HG02588 (cell line): ENCODE measurements at regions not wholly inside any gene's neighbourhood (a gene's known extent, or its start where the extent isn't known, plus 50 kb on each side); places are given as distances from the start of the nearest gene placed in this dataset.
"Not testable (repeated sequence)": the region's sequence is repeated elsewhere in the genome, so short reads cannot be mapped to it uniquely, and the experiment has no call there.

ENCODE experiments used
- ATAC-seq: cut with Tn5 transposase; IDR thresholded peaks from one replicate; pipeline ENCODE4 v1.9.1; 2021; ENCODE audit warnings: mild to moderate bottlenecking, moderate library complexity; ENCODE audit not compliant: unreplicated experiment

DNA sequence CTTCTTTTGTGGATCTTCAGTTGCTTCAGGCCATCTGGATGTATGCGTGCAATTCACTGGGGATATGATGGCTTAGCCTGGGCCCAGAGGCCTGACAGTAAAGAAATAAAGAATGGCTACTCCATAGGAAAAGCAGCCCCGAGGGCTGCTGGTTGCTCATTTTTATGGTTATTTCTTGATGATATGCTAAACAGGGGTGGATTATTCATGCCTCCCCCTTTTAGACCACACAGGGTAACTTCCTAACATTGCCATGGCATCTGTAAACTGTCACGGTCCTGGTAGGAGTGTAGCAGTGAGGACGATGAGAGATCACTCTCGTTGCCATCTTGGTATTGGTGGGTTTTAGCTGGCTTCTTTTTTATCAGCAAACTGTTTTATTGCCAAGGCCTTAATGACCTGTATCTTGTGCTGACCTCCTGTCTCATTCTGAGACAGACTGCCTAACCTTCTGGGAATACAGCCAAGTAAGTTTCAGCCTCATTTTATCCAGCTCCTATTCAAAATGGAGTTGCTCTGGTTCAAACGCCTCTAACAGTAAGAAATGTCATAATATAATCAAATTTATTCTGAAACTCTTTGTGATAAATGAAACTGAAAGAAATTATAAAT lies 60.5 kb downstream of the DSEL start:
- ATAC-seq, result no peak

DNA sequence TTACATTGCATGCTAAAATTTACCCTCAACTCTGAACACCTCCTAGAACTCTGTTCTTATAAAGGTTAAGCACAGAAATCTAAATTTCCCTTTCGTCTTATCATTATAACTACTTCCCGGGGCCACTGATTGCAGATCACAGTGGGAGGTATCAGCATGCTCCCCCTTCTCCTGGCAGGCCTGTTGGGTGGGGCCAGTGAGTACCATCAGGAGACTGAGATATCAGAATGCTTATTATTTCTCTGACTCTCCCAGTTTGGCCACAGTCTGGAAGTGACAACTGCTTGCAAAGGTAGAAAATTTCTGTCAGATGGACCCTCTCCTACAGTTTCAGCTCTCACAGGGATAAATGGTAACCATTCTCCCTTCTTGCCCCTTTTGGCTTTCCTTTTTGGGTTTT lies 62.6 kb downstream of the DSEL start:
- ATAC-seq, result no peak

DNA sequence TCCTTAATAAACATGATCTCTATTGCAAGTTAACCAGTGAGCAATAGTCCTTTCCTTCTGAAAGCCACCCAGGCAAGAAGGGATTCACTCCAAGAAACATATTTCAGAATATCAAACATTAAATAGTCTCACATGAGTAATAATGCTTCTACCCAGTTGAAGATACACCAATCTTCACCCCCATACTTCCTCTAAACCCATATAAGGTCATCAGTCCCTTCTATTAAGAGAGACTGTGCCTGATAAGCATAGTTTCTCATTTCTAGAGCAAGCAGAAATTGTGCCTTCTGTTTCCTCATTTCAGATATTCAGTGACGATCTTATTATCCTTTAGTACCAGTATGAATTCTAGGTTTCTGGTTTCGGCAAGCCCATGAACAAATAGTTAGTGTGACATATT lies 64.6 kb downstream of the DSEL start:
- no peak for ATAC-seq

DNA sequence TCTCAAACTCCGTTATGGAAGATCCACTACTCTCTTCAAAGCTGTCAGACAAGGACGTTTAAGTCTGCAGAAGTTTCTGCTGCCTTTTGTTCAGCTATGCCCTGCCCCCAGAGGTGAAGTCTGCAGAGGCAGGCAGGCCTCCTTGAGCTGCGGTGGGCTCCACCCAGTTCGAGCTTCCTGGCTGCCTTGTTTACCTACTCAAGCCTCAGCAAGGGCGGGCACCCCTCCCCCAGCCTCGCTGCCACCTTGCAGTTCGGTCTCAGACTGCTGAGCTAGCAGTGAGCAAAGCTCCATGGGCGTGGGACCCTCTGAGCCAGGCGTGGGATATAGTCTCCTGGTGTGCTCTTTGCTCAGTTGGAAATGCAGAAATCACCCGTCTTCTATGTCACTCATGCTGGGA lies 65.4 kb downstream of the DSEL start:
- not testable (repeated sequence) for ATAC-seq

DNA sequence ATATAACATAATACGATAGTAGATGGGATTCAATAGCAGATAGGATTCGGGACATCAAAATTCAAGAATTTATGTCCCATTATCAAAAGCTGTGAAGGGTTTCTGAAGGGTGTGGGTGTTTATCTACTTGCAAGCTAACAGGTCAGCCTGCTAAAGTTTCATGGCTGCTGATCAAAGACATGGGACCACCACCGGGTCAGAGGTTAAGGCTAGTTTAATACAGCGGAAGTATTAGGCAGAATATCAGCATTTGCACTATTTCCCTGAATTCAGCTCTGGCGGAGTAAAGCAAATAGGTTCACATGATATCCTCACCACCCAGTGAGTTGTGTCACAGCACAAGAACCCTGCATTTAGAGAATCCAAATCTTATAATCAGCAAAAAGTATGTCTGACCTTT lies 82.5 kb downstream of the DSEL start:
- no peak for ATAC-seq

DNA sequence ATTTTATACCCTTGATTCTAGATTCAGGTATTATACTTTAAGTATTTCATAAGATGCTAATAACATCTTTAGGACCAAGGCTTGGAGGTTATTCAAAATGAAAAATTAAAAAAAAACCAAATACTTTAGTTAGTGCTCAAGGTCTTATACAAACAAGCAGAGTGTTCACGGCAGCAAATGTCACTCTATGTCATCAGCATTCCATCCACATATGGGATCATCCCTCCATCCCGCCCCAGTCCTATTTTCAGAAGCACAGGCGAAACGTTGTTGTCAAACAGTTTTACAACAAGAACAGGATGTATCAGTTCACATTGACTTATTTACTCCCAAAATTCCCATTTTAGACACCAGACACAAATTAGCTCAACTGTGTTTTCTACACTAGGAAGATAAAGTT lies 83.7 kb downstream of the DSEL start:
- no peak for ATAC-seq

DNA sequence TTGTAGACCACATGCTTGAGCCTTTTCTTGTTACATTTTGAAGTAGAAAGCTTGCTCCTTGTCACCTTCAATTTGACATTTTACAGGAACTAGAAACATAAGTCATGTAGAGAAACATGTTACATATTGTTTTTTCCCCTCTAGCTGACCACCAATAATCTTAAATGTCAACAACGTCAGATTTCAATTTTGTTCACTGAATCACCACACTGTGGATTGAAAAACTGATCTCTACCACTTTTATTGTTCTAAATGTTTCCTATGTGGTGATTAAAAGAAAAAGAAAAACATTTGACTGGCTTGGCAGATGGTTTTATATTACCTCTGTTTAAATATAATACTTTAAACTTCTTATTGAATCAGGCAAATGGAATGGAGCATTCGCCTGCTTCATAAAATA lies 87.7 kb downstream of the DSEL start:
- no peak for ATAC-seq

DNA sequence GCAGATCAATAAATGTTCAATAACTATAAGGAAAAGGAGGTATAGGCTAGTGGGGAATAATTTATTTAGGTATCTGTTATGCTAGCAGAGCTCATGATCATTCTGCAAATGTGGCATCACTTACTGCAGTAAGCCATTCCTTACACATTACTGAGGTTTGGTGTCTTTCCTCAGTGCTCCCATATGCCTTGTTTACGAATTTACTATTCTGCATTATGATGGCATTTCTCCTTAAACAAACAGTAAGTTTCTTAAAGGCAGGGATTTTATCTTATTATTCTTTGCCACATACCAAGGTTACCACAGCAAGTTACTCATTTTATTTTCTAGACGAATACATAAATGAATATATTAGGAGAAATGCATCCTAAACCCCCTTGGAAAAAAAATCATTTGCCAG lies 88.4 kb downstream of the DSEL start:
- no peak for ATAC-seq

DNA sequence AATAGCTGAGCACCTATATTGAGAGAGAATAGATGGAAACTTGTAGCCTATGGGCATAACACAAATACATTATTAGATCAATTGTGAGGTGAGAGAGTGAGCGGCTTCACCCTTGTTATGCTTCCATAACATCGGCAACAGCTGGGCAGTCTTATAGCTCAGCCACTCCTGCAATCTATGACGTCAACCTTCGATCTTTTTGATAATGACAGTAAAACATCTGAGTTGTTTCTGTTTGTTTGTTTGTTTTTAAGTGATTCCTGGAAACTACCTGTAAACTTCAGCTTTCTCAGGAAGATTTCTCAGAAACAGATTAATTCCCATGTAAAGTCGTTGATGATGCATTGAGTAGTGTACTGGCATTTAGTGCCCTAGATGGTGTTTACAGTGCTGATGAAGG lies 90.0 kb downstream of the DSEL start:
- no peak for ATAC-seq

DNA sequence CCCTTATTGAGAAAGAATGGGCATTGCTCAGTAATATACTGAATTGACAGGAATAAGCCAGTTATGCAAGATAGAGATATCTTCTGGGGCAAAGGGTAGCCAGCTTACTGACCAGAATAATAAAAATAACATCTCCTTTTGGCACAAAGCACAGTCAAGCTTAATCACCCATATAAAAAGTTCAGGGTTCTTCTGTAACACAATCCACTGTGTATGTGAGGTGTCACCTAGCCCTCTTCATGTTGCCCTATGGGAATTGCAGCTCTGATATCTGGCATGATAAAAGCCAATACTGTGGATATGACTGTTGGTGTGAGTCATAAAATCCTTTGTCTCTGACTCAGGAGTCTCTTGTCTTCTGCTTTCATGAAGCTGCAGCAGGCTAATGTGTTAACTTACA lies 90.8 kb downstream of the DSEL start:
- ATAC-seq, result no peak

DNA sequence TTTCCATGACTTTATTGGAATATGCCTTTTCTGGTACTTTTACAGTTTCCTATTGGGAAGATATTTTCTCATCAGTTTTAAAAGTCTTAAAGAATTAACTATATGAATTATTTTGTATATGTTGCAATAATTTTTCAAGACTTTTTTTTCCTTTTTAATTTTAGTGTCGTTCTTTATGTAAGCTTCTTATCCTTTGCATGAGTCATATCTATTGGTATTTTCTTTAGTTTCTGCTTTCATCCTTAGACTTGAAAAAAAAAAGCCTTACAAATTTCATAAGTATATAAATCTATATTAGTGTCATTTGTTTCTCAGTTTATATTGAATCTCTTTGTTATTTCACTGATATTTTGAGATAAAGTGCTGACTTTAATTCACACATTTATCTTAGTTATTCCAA lies 94.9 kb downstream of the DSEL start:
- no peak for ATAC-seq

DNA sequence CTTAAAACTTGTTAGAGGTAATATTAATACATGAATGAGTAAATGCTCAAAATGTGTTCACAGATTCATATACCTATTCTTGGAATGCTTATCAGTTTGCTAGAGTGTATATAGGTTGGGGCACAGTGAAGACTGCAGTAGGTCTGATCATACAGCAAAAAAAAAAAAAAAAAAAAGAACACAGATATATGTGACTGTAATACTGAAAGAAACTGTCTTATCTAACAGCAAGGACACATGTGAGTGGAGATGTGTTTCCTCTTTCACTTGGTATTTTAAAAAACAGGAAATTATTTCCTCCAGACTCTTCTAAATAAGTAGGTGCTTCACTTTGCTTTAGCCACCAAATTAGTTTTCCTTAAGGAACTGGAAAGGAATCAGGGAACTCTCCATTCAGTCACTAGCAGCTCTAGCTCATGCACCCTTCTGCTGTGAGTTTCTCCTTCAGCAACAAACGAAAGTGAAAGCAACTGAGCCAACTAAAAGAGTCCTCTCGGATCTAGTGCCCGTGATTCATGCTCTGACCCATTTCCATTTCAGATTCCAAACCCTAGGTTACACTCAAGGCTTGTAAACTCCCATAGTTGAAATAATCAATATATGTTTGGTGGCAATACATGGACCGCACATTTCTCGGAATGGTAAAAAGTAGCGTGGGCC lies 98.5 kb downstream of the DSEL start:
- peak; percentile 88 for ATAC-seq

DNA sequence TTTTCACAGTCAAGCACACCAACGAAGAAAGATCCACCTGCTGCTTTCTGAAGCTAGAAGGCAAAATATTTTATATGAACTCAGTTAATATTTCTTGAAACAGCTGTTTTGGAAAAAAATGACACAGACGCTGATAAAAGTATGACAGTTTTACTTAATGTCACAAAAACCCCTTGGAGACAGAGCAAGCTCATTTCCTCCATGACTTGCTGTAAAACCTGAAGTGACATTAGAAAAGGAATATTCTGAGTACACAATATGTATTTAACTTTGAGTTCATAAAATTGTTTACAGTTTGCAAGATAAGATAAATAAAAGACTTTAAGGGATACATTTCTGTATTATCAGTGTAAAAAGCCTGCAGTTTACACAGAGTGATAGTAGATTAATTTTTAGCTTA lies 105.4 kb downstream of the DSEL start:
- ATAC-seq, result no peak

DNA sequence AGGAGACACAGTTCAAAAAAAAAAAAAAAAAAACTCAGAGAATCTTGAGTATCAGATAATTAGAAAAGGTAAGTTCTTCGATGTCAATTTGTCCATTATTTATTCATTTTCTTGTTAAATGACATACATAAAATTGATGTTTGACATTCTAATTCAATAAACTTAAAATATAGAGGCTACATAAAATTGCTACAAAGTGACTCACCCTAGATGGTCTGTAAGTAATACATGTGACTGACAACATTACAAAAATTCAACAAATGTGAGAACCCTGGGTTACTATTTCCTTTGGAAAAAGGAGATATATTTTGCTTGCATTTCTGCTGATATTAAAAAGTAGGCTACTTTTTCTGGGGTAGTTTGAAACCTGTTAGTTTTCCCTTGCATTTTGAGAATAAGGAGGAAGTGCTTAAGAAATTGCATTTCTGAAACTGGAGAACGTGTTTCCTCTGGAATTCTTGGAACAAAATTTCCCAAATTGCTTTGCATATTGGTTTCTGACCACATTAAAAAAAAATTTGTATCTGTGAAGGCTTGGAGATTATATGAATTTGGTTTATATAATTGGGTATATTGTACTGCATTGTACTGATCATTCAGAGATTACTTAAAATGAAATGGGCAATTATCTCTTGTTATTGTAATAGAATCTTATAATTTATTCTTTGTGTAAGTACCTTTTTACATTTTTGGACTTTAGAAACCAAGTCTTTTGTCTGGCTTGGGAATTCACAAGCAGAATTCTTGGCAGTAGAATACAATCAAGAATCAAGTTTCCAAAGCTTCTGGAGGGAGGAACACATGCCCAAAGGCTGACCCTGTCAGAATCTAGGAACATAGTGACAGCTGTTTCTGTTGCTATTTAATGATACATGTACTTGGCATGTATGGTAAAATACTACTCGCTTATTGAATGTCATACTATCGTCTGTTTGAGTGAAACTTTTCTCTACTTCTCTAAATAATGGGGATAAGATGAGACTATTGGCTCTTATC lies 106.1 kb downstream of the DSEL start:
- ATAC-seq, result no peak

DNA sequence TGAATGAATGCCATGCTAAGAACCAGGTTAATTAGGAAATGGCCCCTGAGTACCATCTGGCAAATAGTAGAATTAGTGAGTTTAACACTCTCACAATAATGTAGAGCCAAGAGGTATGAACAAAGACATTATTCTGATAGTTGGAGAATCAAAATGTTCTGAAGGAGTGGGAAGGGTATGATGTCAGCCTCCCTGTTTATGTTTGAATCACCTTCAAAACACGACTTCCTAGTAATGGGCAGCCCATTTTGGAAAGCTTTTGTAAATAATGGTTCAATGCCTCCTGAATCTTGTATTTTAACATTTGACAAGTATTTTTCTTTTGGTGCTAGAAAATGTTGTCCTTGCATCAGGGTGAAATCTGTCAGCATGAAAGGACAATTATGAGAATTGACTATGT lies 108.3 kb downstream of the DSEL start:
- ATAC-seq, result no peak

DNA sequence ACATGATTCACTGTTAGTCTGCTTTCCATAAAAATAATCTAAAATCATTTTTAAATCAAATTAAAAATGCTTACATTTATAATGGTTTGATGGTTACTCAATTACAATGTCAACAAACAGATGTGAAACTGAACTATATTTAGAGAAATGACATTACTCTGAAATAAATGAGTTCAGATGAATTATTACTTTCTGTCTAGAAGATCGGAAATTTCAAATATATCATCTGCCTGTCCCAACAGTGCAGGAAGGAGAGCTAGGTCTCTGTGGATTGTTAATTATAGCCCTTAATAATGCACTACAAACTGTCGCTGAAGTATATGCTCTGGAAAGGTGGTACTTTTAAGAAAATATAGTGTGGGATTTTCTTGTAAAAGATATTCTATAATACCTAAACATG lies 109.8 kb downstream of the DSEL start:
- no peak for ATAC-seq

DNA sequence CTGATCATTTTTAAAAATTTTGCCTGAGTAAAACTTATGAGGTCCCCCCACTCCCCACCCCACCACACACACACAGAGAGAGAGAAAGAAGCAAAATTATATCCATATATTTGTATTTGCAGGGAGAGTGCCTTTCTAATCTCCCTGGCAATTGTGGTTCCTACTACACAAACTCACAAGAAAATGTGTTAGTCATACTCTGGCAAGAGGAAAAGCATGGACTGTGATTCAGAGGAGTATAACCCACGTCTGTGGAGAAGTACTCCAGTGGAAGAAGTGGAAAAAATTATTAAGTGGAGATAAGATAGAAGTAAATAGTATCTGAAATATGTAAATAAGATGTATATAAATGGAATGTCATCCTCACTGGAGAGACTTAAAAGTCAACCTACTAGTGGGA lies 114.0 kb downstream of the DSEL start:
- ATAC-seq, result no peak

DNA sequence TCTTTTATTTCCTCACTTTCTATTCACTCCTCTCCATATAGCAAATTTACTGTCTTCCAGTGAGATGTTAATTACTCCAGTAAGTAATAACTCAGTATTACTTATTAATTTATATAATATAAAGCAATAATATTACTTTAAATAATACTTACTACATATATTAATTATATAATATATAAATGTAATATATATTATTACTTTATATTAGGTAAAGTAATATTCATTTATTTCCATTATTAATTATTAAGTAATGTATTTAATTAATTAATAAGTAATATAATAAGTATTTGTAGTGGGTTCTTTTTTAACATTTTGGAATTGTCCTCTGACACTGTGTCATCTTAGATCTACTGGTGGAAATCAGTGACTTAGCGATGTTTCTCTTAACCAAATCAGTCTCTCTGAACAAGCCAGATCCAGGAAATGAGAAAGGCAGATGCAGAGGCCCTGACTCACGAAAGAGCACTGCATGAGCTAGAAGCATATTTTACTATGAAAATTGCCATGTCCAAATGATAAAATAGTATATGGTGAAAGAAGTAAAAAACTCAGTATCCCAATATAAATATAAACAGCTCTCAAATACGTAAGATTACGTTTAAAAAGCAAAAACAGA lies 115.9 kb downstream of the DSEL start:
- no peak for ATAC-seq

DNA sequence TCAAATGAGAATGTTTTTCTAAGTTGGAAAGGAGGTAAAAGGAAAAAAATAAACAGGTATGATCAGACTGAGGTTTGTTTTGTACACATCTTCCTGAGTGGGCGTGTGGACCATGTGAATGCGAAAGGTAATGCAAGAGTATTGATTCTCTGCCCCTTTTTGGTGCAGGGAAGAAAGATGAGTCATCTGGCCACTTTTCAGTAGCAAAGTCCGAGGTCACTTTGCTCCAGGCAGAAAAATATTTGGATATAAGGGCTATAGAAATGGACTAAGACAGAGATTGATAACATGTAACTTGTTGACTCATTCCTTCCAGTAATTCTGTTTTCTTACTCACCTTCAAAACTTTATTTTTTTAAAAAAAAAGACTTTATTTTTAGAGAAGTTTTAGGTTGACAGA lies 130.5 kb downstream of the DSEL start:
- ATAC-seq, result no peak

DNA sequence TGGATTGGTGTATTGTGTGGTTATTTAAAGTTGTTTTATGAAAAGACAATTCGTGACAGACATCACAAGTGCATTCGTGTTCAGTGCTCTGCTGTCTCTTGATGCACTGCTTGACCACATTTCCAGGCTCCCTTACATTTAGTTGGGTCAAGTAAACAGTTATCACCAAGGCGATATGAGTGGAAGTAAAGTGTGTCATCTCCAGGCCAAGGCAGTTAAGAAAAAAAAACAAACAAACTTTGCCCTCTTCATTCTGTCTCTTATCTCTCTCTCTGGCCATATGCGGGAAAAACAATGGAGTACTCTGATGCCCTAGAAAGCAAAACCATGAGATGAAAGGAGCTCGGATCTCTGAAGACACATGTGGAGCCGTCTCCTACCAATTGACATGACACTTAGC lies 131.1 kb downstream of the DSEL start:
- ATAC-seq, result no peak

DNA sequence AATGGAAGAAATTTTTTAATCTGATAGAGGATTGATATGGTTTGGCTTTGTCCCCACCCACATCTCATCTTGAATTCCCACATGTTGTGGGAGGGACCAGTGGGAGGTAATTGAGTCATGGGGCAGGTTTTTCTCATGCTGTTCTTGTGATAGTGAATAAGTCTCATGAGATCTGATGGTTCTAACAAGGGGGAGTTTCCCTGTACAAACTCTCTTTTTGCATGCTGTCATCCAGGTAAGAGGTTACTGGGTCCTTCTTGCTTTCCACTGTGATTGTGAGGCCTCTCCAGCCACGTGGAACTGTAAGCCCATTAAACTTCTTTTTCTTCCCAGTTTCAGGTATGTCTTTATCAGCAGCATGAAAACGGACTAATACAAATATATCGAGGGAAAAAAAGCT lies 132.5 kb downstream of the DSEL start:
- not testable (repeated sequence) for ATAC-seq
